ENCODE measurements at regions not wholly inside any gene's neighbourhood (a gene's known extent, or its start where the extent isn't known, plus 50 kb on each side); places are given as distances from the start of the nearest gene placed in this dataset.
"Not testable (repeated sequence)": the region's sequence is repeated elsewhere in the genome, so short reads cannot be mapped to it uniquely, and the experiment has no call there.

- no peak for ATAC-seq
- Mint-ChIP-seq H3K4me3 (no peak overlapping the region), H3K4me1 (peaks cover 3% of the 10 kb centered on the region), H3K36me3 (ENCODE audit: low read depth) (no peaks in the 10 kb centered on the region), H3K27ac (no peak overlapping the region), H3K27me3 (peaks cover 21% of the 10 kb centered on the region)
- no peak for DNase-seq
- H3K9me3 ChIP-seq (ENCODE audit: control insufficient read depth, low read length, poor library complexity, severe bottlenecking) = no peaks in the 10 kb centered on the region
Measured at GRCh38 chr5:77900691-77901090, 124.6 kb upstream of the TBCA start.

GRCh38 chr5:77898385-77898784 lies 122.2 kb upstream of the TBCA start:
- H3K27ac Mint-ChIP-seq = no peak overlapping the region
- H3K36me3 Mint-ChIP-seq (ENCODE audit: low read depth) = no peaks in the 10 kb centered on the region
- DNase-seq = no peak
- no peaks in the 10 kb centered on the region for H3K9me3 ChIP-seq (ENCODE audit: control insufficient read depth, low read length, poor library complexity, severe bottlenecking)
- no peak overlapping the region for H3K4me3 Mint-ChIP-seq
- H3K4me1 Mint-ChIP-seq = no peaks in the 10 kb centered on the region
- no peak for ATAC-seq
- peaks cover 13% of the 10 kb centered on the region for H3K27me3 Mint-ChIP-seq

- Mint-ChIP-seq H3K4me1 (no peaks in the 10 kb centered on the region), H3K27me3 (peaks cover 31% of the 10 kb centered on the region), H3K36me3 (ENCODE audit: low read depth) (no peaks in the 10 kb centered on the region), H3K4me3 (no peak overlapping the region), H3K27ac (no peak overlapping the region)
- H3K9me3 ChIP-seq (ENCODE audit: control insufficient read depth, low read length, poor library complexity, severe bottlenecking) = no peaks in the 10 kb centered on the region
- no peak for ATAC-seq
- no peak for DNase-seq
Measured at GRCh38 chr5:77896338-77896737, 120.2 kb upstream of the TBCA start.

GRCh38 chr5:77894103-77894502 lies 118.0 kb upstream of the TBCA start:
- not testable (repeated sequence) for DNase-seq; ATAC-seq; H3K4me1 Mint-ChIP-seq; H3K36me3 Mint-ChIP-seq (ENCODE audit: low read depth); H3K9me3 ChIP-seq (ENCODE audit: control insufficient read depth, low read length, poor library complexity, severe bottlenecking); H3K27ac Mint-ChIP-seq; H3K4me3 Mint-ChIP-seq
- peaks cover 25% of the 10 kb centered on the region for H3K27me3 Mint-ChIP-seq

GRCh38 chr5:77893225-77893860 lies 117.2 kb upstream of the TBCA start:
- H3K4me1 Mint-ChIP-seq = peaks cover 2% of the 10 kb centered on the region

GRCh38 chr5:77892061-77893010 lies 116.2 kb upstream of the TBCA start:
- Mint-ChIP-seq H3K4me3 (no peak overlapping the region), H3K27me3 (peaks cover 30% of the 10 kb centered on the region), H3K36me3 (ENCODE audit: low read depth) (no peaks in the 10 kb centered on the region), H3K27ac (no peak overlapping the region), H3K4me1 (peaks cover 2% of the 10 kb centered on the region)
- no peaks in the 10 kb centered on the region for H3K9me3 ChIP-seq (ENCODE audit: control insufficient read depth, low read length, poor library complexity, severe bottlenecking)
- no peak for ATAC-seq
- no peak for DNase-seq

More at GRCh38 chr5:77893225-77893860, 117.2 kb upstream of the TBCA start:
- Mint-ChIP-seq H3K27me3 (peaks cover 25% of the 10 kb centered on the region), H3K4me3 (no peak overlapping the region), H3K27ac (no peak overlapping the region), H3K36me3 (ENCODE audit: low read depth) (no peaks in the 10 kb centered on the region)
- no peaks in the 10 kb centered on the region for H3K9me3 ChIP-seq (ENCODE audit: control insufficient read depth, low read length, poor library complexity, severe bottlenecking)
- DNase-seq (no peak), ATAC-seq (no peak)

- no peak overlapping the region for H3K4me3 Mint-ChIP-seq
Measured at GRCh38 chr5:77885519-77885918, 109.4 kb upstream of the TBCA start.

GRCh38 chr5:77882670-77883257 lies 106.6 kb upstream of the TBCA start:
- ATAC-seq (no peak), DNase-seq (no peak)
- no peaks in the 10 kb centered on the region for H3K9me3 ChIP-seq (ENCODE audit: control insufficient read depth, low read length, poor library complexity, severe bottlenecking)
- H3K4me3 Mint-ChIP-seq = no peak overlapping the region
- peak overlapping the region; percentile 51 for H3K27ac Mint-ChIP-seq
- peaks cover 2% of the 10 kb centered on the region for H3K36me3 Mint-ChIP-seq (ENCODE audit: low read depth)
- H3K27me3 Mint-ChIP-seq = peaks cover 57% of the 10 kb centered on the region
- peaks cover 5% of the 10 kb centered on the region for H3K4me1 Mint-ChIP-seq

More at GRCh38 chr5:77885519-77885918, 109.4 kb upstream of the TBCA start:
- no peak for ATAC-seq
- no peak for DNase-seq
- H3K9me3 ChIP-seq (ENCODE audit: control insufficient read depth, low read length, poor library complexity, severe bottlenecking) = no peaks in the 10 kb centered on the region
- peaks cover 7% of the 10 kb centered on the region for H3K4me1 Mint-ChIP-seq
- peaks cover 55% of the 10 kb centered on the region for H3K27me3 Mint-ChIP-seq
- no peak overlapping the region for H3K27ac Mint-ChIP-seq
- peaks cover 2% of the 10 kb centered on the region for H3K36me3 Mint-ChIP-seq (ENCODE audit: low read depth)

GRCh38 chr5:77881528-77881927 lies 105.4 kb upstream of the TBCA start:
- no peak for ATAC-seq
- Mint-ChIP-seq H3K36me3 (ENCODE audit: low read depth) (peaks cover 2% of the 10 kb centered on the region), H3K27ac (no peak overlapping the region), H3K4me1 (peaks cover 5% of the 10 kb centered on the region), H3K27me3 (peaks cover 54% of the 10 kb centered on the region), H3K4me3 (no peak overlapping the region)
- no peak for DNase-seq
- H3K9me3 ChIP-seq (ENCODE audit: control insufficient read depth, low read length, poor library complexity, severe bottlenecking) = no peaks in the 10 kb centered on the region

- H3K9me3 ChIP-seq (ENCODE audit: control insufficient read depth, low read length, poor library complexity, severe bottlenecking) = no peaks in the 10 kb centered on the region
- Mint-ChIP-seq H3K36me3 (ENCODE audit: low read depth) (no peaks in the 10 kb centered on the region), H3K4me3 (no peak overlapping the region), H3K4me1 (peaks cover 3% of the 10 kb centered on the region), H3K27ac (no peak overlapping the region), H3K27me3 (peaks cover 22% of the 10 kb centered on the region)
- no peak for DNase-seq
- ATAC-seq = no peak
Measured at GRCh38 chr5:77877516-77878355, 101.6 kb upstream of the TBCA start.

- H3K27ac Mint-ChIP-seq = no peak overlapping the region
Measured at GRCh38 chr5:77876862-77877502, 100.8 kb upstream of the TBCA start.

GRCh38 chr5:77876316-77876715 lies 100.2 kb upstream of the TBCA start:
- H3K9me3 ChIP-seq (ENCODE audit: control insufficient read depth, low read length, poor library complexity, severe bottlenecking) = no peaks in the 10 kb centered on the region
- Mint-ChIP-seq H3K4me1 (peaks cover 2% of the 10 kb centered on the region), H3K4me3 (no peak overlapping the region), H3K36me3 (ENCODE audit: low read depth) (no peaks in the 10 kb centered on the region), H3K27me3 (peaks cover 16% of the 10 kb centered on the region), H3K27ac (no peak overlapping the region)
- DNase-seq = no peak
- ATAC-seq = no peak

More at GRCh38 chr5:77876862-77877502, 100.8 kb upstream of the TBCA start:
- Mint-ChIP-seq H3K4me1 (peaks cover 2% of the 10 kb centered on the region), H3K36me3 (ENCODE audit: low read depth) (no peaks in the 10 kb centered on the region), H3K27me3 (peaks cover 20% of the 10 kb centered on the region), H3K4me3 (peak overlapping the region; percentile 7)
- DNase-seq = no peak
- H3K9me3 ChIP-seq (ENCODE audit: control insufficient read depth, low read length, poor library complexity, severe bottlenecking) = no peaks in the 10 kb centered on the region
- no peak for ATAC-seq
